Occipital lobe (tissue), 1 donor: ENCODE measurements at regions not wholly inside any gene's neighbourhood (a gene's known extent, or its start where the extent isn't known, plus 50 kb on each side); places are given as distances from the start of the nearest gene placed in this dataset.
A peak's percentile ranks its signal among the peaks of the same experiment; 100 is the strongest.

Experiments used
- DNase-seq: peaks from one replicate; lab custom pipeline; 2025; lab: John Stamatoyannopoulos, UW

- no peak for DNase-seq
Observed at GRCh38 chr2:207444756-207445155, 85.0 kb upstream of the CREB1 start.

GRCh38 chr2:207446653-207447052 is 83.1 kb upstream of the CREB1 start:
- no peak for DNase-seq

- no peak for DNase-seq
Observed at GRCh38 chr2:207448006-207448405, 81.8 kb upstream of the CREB1 start.

- DNase-seq, result no peak
Observed at GRCh38 chr2:207449642-207450165, 80.1 kb upstream of the CREB1 start.

GRCh38 chr2:207450186-207450585 is 79.6 kb upstream of the CREB1 start:
- DNase-seq, result no peak

- no peak for DNase-seq
Observed at GRCh38 chr2:207458582-207458981, 71.2 kb upstream of the CREB1 start.

- no peak for DNase-seq
Observed at GRCh38 chr2:207459990-207460757, 69.6 kb upstream of the CREB1 start.

GRCh38 chr2:207463433-207463832 is 66.3 kb upstream of the CREB1 start:
- peak; percentile 4 for DNase-seq

GRCh38 chr2:207464007-207464406 is 65.8 kb upstream of the CREB1 start:
- DNase-seq, result no peak

- no peak for DNase-seq
Observed at GRCh38 chr2:207465894-207466293, 63.9 kb upstream of the CREB1 start.

GRCh38 chr2:207467716-207468347 is 61.9 kb upstream of the CREB1 start:
- DNase-seq, result no peak

GRCh38 chr2:207468488-207468887 is 61.3 kb upstream of the CREB1 start:
- no peak for DNase-seq

GRCh38 chr2:207469451-207469850 is 60.3 kb upstream of the CREB1 start:
- DNase-seq, result no peak

- no peak for DNase-seq
Observed at GRCh38 chr2:207469943-207470729, 59.6 kb upstream of the CREB1 start.

GRCh38 chr2:207471261-207471660 is 58.5 kb upstream of the CREB1 start:
- DNase-seq, result no peak

- DNase-seq, result no peak
Observed at GRCh38 chr2:207472343-207473048, 57.3 kb upstream of the CREB1 start.

- DNase-seq, result peak; percentile 56
Observed at GRCh38 chr2:207473049-207473930, 56.5 kb upstream of the CREB1 start.

- DNase-seq, result no peak
Observed at GRCh38 chr2:207473931-207474235, 55.9 kb upstream of the CREB1 start.

GRCh38 chr2:207474863-207475485 is 54.8 kb upstream of the CREB1 start:
- no peak for DNase-seq

- no peak for DNase-seq
Observed at GRCh38 chr2:207475546-207475945, 54.2 kb upstream of the CREB1 start.
